Motor neuron (in vitro differentiated cells): ENCODE measurements at regions not wholly inside any gene's neighbourhood (a gene's known extent, or its start where the extent isn't known, plus 50 kb on each side); places are given as distances from the start of the nearest gene placed in this dataset.
"Not testable (repeated sequence)": the region's sequence is repeated elsewhere in the genome, so short reads cannot be mapped to it uniquely, and the experiment has no call there.

ENCODE experiments used
- ATAC-seq, 8 experiments: fragments of 200-7000 bp; cut with Tn5 transposase; replicated peaks in 6 of 8; 2 replicates each; pipeline ENCODE4 v1.8.0; 2021; ENCODE audit warnings: mild to moderate bottlenecking in 8 of 8, moderate library complexity in 8 of 8
- H3K27ac ChIP-seq, 2 donors: fragments of 250-450 bp; sonication (Bioruptor Pico); 2 replicates each; pipeline ENCODE4 v1.9.0; 2021; ENCODE audit warnings: antibody characterized with exemption in 2 of 2, mild to moderate bottlenecking in 2 of 2, moderate library complexity in 1 of 2
- H3K4me1 ChIP-seq, 2 donors: fragments of 250-450 bp; sonication (Bioruptor Pico); replicated peaks in 1 of 2; 2 replicates each; pipeline ENCODE4 v1.6.1; 2021; ENCODE audit warnings: antibody characterized with exemption in 2 of 2, mild to moderate bottlenecking in 2 of 2, moderate library complexity in 1 of 2
- H3K4me3 ChIP-seq, 5 donors: fragments of 250-450 bp; sonication (Bioruptor Pico); 2 replicates each; pipeline ENCODE4 v1.9.0; 2021; ENCODE audit warnings: antibody characterized with exemption in 5 of 5, mild to moderate bottlenecking in 5 of 5, moderate library complexity in 4 of 5
- WGBS, 10 experiments: fragments of 450-650 bp; shearing (Covaris generic); methylation state at CpG; one replicate each; pipeline ENCODE4 v1.0.0; 2022; 5-methylcytosine and 5-hydroxymethylcytosine counted together
- in situ Hi-C, 9 experiments: fragments of 400-800 bp; cut with MboI; loops; one replicate each; pipeline ENCODE4 v1.15.0; 2021; ENCODE audit warnings: low sequenced_read_pairs in 9 of 9, low pct_unique_long_range_greater_than_20kb in 2 of 9; ENCODE audit not compliant: unreplicated experiment in 9 of 9

- in situ Hi-C loops, result no loop called here
- Histone ChIP-seq H3K27ac (no peak overlapping the region), H3K4me1 (peaks cover 0 to 4% of the 10 kb centered on the region in 2 donors), H3K4me3 (no peak overlapping the region)
- ATAC-seq, result no peak
Observed at GRCh38 chr11:8760896-8761295, 78.3 kb downstream of the RPL27A start.

- 0 to 50% (median 7%) methylated on average over 1 of the region's 1 CpG; no CpG with 5 or more reads in 2 of the 10 experiments for WGBS, 10 experiments
- Histone ChIP-seq H3K4me3 (no peak overlapping the region), H3K27ac (no peak overlapping the region), H3K4me1 (peaks cover 0 to 8% of the 10 kb centered on the region in 2 donors)
- in situ Hi-C loops, result no loop called here
- ATAC-seq, result peak in 4 of 8 experiments; percentile 23 to 88 (median 42)
Observed at GRCh38 chr11:8763070-8763685, 80.6 kb downstream of the RPL27A start.

DNA sequence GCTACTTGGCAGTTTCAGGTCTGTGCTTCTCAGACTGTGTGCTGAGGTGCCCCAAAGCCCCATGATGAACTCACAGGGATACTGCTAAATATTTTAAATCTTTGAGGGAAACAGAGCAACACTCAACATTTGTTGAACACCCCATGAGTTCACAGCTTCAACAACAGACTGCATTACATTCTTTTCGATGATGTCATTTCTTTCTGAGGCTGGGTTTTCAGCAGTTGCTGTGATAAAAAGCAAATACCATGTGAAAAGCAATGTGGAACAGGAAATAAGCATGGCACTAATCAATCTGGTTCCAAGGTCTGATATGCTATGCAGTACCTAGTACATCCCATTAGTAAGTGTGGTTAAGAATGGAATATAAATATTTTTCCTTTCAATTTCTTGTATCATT is 82.7 kb downstream of the RPL27A start:
- no peak overlapping the region for H3K27ac ChIP-seq
- in situ Hi-C loops, result no loop called here
- 71 to 100% (median 80%) methylated on average over 1 of the region's 1 CpG; no CpG with 5 or more reads in 6 of the 10 experiments for WGBS, 10 experiments
- ATAC-seq, result peak in 2 of 8 experiments; percentile 10 to 67
- peaks cover 0 to 8% of the 10 kb centered on the region in 2 donors for H3K4me1 ChIP-seq
- no peak overlapping the region for H3K4me3 ChIP-seq

GRCh38 chr11:8766043-8766987 is 83.7 kb downstream of the RPL27A start:
- Histone ChIP-seq H3K4me3 (no peak overlapping the region), H3K27ac (peak overlapping the region; percentile 13 to 27), H3K4me1 (peaks cover 0 to 8% of the 10 kb centered on the region in 2 donors)
- in situ Hi-C loops, result no loop called here
- ATAC-seq, result peak; percentile 27 to 90 (median 76)
- WGBS, 10 experiments, result 0 to 75% (median 50%) methylated on average over 1 to 7 of the region's 8 CpGs; no CpG with 5 or more reads in 1 of the 10 experiments

- H3K4me3 ChIP-seq, result no peak overlapping the region
- peak overlapping the region; percentile 13 to 27 for H3K27ac ChIP-seq
- peaks cover 0 to 8% of the 10 kb centered on the region in 2 donors for H3K4me1 ChIP-seq
- 0 to 100% (median 83%) methylated on average over 1 to 6 of the region's 7 CpGs; no CpG with 5 or more reads in 2 of the 10 experiments for WGBS, 10 experiments
- no peak for ATAC-seq
- in situ Hi-C loops, result no loop called here
Observed at GRCh38 chr11:8766988-8767374, 84.4 kb downstream of the RPL27A start.

GRCh38 chr11:8767466-8768142 is 85.0 kb downstream of the RPL27A start:
- ATAC-seq, result peak in 1 of 8 experiments; percentile 20
- WGBS, 10 experiments, result 23 to 100% (median 87%) methylated on average over 1 to 9 of the region's 9 CpGs; no CpG with 5 or more reads in 2 of the 10 experiments
- in situ Hi-C loops, result no loop called here
- Histone ChIP-seq H3K4me3 (no peak overlapping the region), H3K4me1 (peaks cover 0 to 8% of the 10 kb centered on the region in 2 donors), H3K27ac (no peak overlapping the region)

DNA sequence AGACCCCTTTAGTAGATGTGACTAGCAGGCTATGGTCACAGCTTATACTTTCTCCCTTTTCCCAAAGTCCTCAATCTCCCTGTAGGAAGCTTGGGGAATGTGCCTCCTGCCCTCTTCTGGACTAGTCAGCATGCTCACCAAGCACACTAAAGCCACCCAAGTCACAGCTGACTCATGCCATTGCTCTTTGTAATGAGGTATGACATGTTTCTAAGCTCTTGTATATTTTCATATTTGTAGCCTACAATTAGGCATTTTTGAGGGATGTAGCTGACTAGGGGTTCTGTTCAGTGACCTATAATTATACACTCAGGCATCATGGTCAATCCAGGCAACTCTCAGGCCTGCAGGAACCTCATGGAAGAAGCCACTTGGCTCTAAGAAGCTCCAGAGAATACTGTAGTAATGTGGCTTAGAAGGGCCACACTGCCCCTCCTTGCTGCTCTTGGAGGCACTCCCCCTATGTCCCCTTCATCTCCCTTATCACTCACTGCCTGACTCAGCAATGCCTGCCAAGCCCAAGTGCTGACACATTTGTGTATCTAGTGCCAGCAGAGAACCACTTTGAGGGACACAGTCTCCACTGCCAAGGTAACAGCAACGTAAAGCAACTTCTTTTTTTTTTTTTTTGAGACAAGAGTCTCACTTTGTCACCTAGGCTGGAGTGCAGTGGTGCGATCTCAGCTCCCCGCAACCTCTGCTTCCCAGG is 86.2 kb downstream of the RPL27A start:
- Histone ChIP-seq H3K27ac (no peak overlapping the region), H3K4me1 (peaks cover 0 to 8% of the 10 kb centered on the region in 2 donors), H3K4me3 (no peak overlapping the region)
- WGBS, 10 experiments, result 57 to 100% methylated on average over 1 to 2 of the region's 3 CpGs; no CpG with 5 or more reads in 8 of the 10 experiments
- peak in 4 of 8 experiments; percentile 17 to 44 (median 24) for ATAC-seq
- in situ Hi-C loops, result no loop called here

DNA sequence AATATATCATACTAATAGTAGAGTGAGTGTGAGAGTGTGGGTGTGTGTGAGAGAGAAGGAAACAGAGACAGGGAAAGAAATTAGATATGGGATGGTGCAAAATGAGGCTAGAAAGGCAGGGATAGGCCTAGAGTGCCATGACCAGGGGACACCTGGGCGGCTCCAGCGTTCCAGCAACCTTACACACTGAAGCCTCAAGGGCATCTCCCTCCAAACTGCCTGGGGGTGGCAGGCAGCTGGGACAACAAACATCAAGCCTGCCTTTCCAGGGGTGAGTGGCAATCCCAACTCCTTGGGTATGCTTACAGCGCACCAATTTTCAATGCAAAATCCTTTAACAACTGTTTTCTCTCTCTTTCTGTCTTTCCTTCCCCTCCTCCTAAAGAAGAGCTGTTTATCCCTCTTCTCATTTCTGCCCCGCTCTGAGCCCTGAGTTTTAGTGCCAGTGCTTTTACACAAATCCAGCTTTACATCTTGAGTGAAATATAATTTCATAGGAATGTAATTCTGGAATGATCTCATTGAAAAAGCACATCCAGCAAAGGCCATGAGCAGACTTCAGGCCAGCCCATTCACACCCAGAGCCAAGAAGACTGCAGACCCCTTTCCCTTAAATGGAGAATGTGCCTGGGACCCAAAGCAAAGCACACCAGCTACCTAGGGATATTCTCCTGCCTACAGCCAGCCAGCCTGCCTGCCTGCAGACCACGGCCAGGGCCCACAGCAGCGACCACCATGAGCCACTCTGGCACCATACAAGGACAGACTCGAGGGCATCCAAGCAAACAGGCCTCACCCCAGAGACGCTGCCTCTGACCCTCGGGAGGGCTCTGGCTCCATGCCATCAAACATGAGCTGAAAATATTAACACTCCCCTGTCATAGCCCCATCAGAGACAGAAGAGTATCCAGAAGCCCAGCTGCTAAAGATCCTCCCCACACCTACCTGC is 90.3 kb downstream of the RPL27A start:
- WGBS, 10 experiments, result 86 to 100% (median 91%) methylated on average over 1 to 9 of the region's 9 CpGs; no CpG with 5 or more reads in 2 of the 10 experiments
- peak in 1 of 8 experiments; percentile 17 for ATAC-seq

DNA sequence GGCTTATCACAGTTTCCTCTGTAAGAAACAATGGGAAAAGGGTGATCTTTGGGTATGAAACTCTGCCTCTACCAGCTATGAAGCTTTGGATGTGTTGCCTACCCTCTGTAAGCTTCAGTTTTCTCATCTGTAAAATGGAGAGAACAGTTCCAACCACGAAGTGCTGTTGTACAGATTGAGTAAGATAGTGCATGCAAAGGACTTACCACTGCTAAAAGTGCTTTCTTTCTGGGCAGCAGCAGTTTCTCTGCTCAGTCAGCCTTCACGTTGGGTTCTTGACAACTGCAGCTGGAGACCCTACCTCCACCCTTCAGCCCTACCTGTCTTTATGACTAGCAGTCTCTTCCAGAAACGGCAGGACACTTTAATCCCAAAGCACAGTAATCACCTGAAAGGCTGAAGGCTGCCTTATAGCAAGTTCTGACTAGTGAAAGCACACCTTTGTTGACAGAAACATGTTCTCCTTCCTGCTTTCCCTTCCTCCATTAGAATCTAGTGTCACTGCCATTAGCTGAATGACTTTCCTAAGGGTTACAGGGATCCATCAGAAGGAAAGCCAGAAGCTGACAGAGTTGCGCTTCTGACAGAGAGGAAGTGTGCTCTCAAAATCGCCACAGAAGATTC is 91.4 kb downstream of the RPL27A start:
- no peak overlapping the region for H3K27ac ChIP-seq
- H3K4me3 ChIP-seq, result no peak overlapping the region
- in situ Hi-C loops, result no loop called here
- no peak for ATAC-seq
- H3K4me1 ChIP-seq, result no peaks in the 10 kb centered on the region
- 33 to 95% (median 83%) methylated on average over 2 to 4 of the region's 5 CpGs; no CpG with 5 or more reads in 1 of the 10 experiments for WGBS, 10 experiments

More for the DNA sequence above, 90.3 kb downstream of the RPL27A start:
- no peak overlapping the region for H3K4me3 ChIP-seq
- H3K4me1 ChIP-seq, result no peaks in the 10 kb centered on the region
- H3K27ac ChIP-seq, result no peak overlapping the region
- in situ Hi-C loops, result no loop called here

GRCh38 chr11:8774916-8775315 is 92.3 kb downstream of the RPL27A start:
- ATAC-seq, in situ Hi-C loops, H3K4me3 ChIP-seq, H3K4me1 ChIP-seq, H3K27ac ChIP-seq: not testable (repeated sequence)
- WGBS, 10 experiments, result 83 to 100% (median 97%) methylated on average over 2 to 7 of the region's 8 CpGs; no CpG with 5 or more reads in 4 of the 10 experiments

GRCh38 chr11:8775332-8775731 is 92.7 kb downstream of the RPL27A start:
- Histone ChIP-seq H3K4me1 (no peaks in the 10 kb centered on the region), H3K27ac (no peak overlapping the region), H3K4me3 (no peak overlapping the region)
- 0 to 80% (median 71%) methylated on average over 1 to 4 of the region's 4 CpGs; no CpG with 5 or more reads in 5 of the 10 experiments for WGBS, 10 experiments
- in situ Hi-C loops, result no loop called here
- ATAC-seq, result peak in 1 of 8 experiments; percentile 9
